ENCODE measurements at regions not wholly inside any gene's neighbourhood (a gene's known extent, or its start where the extent isn't known, plus 50 kb on each side); places are given as distances from the start of the nearest gene placed in this dataset.
"Not testable (repeated sequence)": the region's sequence is repeated elsewhere in the genome, so short reads cannot be mapped to it uniquely, and the experiment has no call there.

DNA sequence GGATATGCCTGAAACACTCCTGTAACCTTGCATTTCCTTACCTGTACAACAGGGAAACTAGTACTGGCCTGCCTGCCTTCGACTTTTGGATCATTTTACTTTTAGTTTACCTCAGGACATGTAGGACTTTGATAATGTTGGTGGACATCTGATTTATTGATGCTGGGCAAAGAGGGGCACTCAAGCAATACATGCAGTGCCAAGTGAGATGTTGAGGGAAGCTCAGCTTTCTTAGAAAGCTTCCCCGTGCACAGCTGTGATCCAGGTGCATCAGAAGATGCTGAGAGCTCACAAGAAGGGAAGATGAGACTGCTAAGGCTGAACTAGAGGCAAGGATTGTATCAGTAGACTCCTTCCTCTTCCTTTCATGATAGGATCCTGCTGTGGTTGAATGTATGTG lies 336.2 kb upstream of the NCAM1 start:
- not testable (repeated sequence) for DNase-seq

DNA sequence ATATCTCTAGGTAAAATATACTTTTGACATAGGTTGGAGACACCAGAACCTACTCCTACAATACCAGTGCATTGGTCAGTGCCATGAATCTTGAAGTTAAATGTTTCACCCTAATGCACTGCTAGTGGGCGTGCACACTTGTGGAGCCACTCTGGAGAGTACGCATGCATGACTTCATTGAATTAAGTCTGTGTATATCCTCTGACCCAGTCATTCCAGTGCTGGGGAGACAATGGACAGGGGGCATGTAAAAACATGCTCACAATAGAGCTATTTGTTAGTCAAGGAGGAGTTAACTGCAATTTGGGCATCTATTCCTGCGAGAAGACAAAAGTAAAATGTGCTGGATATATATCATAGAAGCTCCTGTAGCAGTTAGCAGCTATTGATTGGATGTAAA lies 335.4 kb upstream of the NCAM1 start:
- no peak for DNase-seq

DNA sequence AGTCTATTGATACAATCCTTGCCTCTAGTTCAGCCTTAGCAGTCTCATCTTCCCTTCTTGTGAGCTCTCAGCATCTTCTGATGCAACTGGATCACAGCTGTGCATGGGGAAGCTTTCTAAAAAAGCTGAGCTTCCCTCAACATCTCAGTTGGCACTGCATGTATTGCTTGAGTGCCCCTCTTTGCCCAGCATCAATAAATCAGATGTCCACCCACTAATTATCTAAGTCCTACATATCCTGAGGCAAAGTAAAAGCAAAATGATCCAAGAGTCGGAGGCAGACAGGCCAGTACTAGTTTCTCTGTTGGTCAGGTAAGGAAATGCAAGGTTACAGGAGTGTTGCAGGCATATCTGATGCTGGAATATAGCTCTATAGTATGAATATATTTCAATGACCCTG lies 334.5 kb upstream of the NCAM1 start:
- no peak for DNase-seq

DNA sequence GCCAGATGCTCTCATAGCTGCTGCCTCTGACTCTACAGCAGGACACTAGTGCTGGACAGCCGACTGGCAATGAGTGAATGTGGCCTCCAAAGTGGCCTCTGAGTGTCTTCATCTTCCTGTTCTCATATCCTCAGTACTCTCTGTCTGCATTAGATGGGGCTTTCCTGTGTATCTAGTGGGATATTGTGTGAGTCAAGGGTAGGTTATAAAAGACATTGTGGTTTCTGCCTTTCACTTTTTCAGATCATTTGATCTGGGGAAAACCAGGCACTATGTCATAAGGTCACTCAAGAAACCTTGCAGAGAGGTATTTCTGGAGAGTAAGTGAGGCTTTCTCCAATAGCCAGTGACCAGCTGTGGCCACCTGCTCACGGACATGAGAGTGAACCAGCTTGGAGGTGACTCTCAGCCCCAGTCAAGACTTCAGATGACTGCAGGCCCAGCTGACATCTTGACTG lies 333.6 kb upstream of the NCAM1 start:
- no peak for DNase-seq

DNA sequence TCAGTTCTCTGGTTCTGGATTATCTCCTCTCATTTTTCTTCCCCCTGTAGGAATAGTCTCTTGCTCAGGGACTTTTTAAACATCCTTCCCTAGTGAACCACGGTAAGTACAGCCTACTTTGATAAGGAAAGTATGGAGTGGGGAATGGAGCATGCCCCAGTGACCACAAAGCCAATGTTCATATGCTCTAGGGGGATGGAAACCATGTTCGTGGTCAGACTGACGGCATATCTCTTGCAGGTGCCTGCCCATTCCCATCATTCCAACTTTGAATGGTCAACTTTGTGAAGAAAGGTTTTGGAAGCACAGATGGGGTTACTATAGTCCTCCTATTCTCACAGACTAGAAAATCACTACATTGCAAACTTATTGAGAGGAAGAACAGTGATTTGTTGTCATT lies 332.5 kb upstream of the NCAM1 start:
- DNase-seq = no peak

DNA sequence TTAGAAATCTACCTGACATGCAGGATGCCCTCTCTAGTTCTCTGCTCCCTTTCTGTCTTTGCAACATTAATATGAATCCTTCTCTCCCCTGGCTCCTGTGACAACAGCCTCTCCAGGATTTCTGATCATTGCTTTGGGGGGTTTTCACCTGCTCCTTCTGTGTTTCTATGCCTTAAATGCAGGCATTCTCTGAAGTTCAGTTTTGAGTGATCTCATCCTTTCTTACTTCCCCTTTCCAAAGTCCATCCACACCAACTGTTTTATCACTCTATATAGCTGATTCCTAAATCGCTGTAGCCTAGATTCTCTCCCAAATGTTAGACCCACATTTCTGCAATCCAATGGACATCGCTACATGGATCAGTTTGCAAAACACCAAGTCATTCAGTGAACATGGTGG lies 330.7 kb upstream of the NCAM1 start:
- DNase-seq = no peak

DNA sequence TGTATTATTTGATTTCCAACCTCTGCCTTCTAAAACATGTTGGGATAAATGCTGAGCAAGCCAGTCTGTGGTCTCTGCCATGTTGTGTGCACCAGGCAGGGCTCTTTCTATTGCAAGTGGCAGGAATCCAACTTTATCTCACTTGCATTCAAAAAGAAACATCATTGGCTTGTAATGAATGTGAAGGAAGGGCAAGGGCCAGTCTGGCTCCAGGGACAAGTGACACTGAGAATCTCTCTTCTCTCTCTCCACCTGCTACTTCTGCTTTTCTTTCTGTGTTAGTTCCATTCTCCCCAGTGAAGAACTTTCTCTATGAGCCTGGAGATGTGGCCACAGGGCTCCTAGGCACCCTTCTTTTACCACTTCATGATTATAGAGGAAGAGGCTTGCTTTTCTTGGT lies 329.9 kb upstream of the NCAM1 start:
- DNase-seq = no peak

DNA sequence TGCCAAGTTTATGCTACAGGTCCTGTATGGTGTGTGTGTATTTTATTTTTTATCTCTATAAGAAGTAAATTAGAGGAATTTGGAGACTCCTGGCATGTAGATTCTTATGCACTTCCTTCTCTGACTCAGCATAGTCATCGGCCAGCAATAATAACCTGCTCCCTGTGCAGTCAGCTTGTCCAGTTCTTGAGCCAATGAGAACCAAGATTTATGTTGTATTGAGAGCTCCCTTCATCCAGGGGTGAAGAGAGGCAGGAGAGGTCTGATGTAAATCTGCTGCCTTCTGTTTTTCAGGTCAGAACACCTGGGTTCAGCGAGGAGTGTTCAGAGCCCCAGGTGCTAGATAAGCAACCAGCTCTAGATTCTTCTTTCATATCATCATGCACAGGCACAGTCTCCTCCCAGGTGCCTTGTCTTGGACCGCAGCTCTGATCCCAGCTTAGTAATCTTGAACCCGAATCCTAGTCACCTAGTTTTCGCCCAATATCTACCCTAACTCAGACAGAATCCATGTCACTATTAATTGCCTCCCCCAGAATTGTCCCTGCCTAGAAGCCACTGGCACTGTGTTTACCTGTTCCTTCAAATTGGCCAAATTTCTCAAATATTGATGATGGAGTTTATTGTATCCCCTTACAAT lies 328.2 kb upstream of the NCAM1 start:
- no peak for DNase-seq

DNA sequence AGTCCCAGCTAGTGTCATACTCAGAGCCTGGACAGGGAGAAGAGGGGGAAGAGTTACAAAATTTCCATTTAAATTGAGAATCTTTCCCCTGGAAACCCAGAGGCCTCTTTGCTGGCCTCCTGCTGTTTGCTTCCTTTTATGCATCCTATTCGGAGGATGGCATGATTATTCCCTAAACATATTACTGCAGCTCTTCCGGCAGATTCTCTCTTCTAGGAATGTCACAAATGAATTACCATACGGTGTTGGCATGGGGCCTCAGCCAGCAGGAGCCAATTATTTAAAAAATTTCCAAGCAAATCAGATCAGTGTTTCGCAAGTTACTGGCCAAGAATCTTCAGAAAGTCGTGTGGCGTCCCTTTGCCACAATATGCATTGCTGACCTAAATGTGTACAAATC lies 326.7 kb upstream of the NCAM1 start:
- DNase-seq = no peak

DNA sequence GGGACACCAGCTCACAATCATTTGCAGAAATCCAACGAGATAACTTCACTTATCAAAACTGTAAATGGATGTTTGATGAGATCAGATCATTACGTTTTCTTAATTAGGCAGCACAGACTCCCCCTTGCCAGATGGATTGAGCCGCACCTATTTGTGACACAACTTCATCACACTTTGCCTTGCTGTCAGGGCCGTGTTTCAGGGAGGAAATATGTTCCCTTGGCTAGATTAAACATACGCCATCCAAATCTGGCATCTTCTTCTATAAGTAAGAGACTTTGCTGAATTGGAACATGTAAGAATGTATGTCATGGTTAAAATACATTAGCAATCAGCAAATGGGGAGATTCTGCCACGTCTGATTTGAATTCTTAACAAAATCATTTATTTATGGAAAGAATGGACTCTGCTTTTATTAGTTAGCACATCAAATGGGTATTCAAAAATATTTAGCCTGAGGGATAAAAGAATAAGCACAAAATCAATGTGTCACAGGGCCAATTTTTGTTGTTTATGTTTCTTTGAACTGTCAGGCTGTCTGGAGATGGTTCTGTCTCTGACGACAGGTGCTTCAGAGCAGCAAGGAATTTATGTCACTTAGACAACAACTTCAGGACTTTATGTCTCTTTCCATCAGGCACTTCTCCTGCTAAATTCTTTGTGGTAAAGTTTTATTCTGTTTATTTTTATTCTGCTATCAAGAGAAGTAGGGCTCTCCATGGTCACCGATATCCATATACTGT lies 326.1 kb upstream of the NCAM1 start:
- DNase-seq = no peak

DNA sequence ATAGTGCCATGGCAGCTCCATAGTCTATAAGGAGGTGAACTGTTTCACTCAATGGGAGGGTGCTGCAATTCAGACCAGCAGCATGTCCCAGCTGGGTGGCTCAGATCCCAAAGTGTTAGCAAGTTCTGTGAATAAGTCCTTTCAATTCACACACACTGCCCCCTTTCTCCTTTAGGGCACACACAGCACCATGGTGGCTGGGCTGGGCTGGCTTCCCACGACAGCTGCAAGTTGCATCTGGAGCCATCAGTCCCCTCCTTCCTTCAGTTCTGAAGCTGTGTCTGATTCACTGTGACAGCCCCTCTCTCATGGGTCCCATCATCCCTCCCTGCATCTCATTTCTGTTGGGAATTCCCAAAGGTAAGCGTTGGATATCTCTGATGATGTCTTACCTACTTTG lies 324.1 kb upstream of the NCAM1 start:
- DNase-seq = no peak

DNA sequence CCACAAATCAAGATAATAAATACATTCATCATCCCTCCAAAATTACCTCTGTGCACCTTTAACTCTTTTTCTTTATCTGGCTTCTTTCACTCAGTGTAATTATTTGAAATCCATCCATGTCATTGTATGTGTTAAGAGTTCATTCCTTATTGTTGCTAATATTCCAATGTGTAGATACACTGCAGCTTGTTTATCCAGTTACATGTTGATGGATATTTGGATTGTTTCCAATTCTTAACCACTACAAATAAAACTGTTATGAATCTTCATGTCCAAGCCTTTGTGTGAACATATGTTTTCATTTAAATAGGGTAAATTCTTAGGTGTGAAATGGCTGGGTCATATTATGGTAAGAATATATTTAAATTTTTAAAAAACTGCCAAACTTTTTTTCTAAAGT lies 323.3 kb upstream of the NCAM1 start:
- no peak for DNase-seq

DNA sequence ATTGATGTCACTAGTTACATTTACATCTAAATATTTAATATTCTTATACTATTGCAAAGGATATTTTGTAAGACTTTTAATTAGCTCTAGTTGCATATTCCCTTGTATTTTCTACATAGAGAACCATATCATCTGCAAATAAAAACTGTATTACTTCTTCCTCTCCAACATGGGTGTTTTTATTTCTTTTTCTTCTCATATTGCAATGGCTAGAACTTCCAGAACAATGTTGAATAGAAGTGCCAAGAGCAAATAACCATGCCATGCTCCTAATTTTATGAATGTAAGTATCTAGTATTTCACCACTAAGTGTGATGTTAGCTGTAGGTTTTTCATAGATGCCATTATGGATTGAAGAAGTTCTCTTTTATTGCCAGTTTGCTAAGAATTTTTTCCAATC lies 321.8 kb upstream of the NCAM1 start:
- DNase-seq = no peak

DNA sequence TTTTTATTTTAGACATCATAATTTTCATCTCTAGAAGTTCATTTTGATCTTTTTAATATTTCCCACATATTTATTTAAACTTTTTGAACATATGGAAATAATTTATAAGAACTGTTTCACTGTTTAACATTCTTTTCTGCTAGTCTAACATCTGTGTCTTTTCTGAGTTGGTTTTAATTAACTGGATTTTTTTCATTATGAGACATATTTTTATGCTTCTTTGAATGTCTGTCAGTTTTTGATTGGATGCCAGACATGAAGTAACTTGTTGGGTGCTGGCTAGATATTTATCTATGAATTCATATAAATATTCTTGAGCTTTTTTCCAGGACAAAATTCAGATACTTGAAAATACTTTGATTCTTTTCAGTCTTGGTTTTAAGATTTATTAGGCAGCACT lies 317.8 kb upstream of the NCAM1 start:
- DNase-seq = no peak

DNA sequence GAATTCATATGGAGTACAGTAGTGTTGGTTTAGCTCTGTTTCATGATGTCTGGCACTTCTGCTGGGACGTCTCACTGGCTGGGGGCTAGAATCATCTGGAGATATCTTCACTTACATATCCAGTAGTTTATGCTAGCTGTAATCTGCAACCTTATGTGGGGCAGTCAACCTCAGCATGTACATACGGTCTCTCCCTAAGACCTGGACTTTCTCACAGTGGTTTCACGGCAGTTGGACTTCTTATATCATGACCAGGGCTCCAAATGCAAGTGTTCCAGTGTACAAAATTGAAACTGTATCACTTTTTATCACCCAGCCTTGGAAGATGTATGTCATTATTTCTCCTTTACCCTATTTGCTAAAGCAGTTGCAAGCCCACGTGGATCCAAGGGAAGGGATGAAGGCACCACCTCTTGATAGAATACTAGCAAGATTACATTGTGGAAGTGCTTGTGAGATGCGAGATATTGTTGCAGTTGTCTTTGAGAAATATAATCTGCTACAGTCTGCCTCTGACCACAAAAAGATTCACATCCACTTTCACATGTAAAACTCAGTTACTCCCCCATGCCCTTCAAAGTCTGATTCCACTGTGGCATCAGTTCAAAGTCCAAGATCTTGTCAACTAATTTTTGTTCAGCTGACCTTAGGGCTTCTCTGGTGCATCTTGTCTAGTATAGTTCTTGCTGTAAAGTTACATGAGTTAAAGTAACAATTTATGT lies 316.6 kb upstream of the NCAM1 start:
- no peak for DNase-seq

DNA sequence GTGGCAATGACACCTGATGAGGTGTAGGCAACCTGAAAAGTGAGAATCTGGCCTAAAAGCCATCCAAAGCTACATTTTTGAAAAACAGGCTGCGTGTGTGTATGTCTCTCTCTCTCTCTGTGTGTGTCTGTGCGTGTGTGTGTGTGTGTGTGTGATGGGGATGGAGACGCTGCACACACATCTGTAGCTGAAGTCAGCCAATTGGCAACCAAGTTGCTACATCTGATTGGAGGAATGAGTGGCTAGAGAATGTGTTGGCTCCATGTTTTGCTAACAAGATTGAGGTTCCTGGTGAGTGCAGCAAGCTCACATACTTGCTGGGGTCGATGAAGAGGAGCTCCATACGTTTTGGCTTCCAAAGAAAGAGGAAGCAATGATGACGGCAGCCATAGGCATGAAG lies 311.4 kb upstream of the NCAM1 start:
- no peak for DNase-seq

DNA sequence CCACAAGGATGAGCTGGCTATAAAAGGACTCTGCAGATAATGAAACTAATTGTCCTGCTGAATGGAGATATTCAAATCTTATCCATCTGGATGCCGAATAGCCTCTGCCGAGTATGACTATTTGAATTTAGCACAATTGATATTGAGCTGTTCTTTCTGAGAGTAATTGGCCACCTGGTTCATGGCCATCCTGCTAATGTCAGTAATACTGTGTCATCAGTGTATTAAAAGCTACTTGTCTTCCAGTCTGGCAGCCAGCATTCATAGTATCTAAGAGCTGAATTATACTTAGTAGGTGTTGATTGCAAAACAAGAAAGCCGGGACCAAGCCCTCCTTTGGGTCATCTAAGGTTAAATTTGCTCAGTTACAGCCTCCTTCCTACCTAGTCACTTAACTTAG lies 310.7 kb upstream of the NCAM1 start:
- no peak for DNase-seq

DNA sequence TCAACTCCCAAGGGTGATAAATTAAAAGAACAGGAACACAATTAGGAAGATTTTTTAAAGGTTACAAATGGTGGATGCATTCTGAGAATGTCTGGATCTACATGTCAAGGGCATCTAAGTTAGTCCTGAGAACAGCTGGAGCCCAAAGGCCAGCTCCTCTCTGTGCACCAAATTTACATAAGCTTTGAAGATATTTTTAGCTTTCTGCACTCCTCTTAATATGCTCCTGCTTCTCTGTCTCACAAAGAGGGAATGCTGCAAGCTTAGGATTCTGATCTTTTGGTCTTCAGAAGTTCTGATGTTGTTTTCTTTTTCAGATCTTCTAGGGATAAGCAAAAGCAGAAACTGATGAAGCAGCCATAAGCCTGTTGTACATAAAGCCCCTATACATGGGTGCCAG lies 309.8 kb upstream of the NCAM1 start:
- DNase-seq = no peak

DNA sequence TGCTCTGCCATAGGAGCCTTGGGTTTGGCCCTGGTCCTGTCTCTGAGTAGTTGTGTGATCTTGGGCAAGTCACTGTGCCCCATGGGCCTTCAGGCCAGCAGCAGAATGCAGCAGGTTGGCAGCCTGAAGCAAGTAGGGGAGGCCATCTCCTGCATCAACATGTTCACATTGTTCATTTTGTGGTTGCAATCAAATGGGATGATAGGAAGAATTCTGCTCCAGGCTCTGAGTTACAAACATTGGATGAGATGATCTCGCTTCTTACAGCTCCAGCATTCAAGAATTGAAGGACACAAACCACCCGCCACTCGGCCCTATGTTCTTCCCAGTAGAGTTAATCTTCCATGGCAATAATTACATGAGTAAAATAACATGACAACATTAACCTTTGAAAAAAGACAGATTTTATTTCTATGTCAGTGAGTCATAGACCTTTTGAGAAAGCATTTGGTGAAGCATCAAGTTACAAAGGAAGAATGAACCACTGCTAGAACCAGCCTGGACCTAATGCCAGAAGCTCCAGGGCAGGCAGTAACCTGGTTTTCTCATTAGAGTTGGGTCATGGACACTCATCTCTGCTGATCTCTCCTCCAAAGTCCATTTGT lies 308.3 kb upstream of the NCAM1 start:
- no peak for DNase-seq

DNA sequence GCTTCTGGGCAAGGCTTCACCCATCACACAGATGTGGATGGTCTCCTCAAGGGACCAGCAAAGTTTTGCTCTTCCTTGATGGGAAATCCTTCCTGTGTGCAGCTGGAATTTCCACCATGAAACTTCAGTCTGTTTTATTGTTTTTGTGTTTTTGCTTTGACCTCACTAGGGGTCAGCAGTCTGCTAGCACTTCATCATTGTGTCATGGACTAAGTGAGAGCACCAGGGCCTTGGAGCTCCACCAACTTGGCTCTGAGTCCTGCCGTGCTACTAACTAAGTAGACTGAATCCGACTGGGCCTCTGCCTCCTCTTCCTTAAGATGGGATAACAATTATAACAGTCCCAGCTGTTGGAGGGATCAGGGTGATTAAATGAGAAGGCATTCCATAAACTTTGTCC lies 305.8 kb upstream of the NCAM1 start:
- DNase-seq = no peak

DNA sequence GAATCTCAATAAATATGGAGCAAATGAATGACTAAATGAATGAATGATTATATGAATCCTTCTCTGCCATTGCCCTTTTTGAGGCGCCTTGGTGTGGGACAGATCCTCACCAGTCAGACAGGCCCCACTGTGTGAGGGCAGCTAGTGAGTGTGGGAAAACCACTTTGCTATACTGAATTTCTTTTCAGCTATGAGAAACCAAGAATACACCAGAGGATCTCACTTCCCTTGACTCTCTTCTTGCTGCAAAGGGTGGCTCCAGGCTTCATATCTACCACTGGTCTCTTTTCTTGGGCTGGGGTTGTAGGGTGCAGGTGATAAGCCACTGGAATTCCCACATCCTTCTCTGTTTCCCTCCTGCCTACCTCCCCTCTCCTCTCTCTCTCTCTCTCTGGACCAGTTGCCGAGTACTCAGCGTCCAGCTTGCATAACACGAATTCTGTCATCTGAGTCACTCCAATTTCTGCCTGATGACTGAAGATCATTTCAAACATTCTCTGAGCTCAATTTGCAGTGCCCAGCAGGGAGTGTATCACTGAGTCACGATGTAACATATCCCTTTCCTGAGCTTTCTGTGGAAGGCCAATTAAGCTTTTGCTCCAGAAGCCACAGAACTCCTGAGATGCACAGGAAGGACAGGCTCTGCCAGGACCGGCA lies 304.3 kb upstream of the NCAM1 start:
- no peak for DNase-seq

DNA sequence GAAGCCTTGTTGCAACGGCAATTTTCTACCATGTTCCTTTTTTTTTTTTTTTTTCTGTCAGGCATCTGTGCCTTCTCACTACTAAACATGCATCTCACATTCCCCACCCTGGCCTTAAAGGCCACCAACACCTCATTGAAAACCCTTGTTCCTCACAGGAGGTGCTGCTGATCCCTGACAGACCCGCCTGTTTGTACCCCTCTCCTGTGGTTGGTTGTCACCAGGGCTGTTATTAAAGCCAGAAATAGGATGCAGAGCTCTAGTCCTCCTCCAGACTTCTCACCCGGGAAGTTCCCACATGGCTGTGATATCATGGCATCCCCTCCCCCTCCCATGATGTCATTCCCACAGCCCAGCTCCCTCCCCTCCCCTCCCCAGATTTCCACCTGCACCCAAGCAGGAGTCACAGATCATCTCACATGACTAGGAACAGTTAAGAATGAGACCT lies 302.8 kb upstream of the NCAM1 start:
- no peak for DNase-seq

DNA sequence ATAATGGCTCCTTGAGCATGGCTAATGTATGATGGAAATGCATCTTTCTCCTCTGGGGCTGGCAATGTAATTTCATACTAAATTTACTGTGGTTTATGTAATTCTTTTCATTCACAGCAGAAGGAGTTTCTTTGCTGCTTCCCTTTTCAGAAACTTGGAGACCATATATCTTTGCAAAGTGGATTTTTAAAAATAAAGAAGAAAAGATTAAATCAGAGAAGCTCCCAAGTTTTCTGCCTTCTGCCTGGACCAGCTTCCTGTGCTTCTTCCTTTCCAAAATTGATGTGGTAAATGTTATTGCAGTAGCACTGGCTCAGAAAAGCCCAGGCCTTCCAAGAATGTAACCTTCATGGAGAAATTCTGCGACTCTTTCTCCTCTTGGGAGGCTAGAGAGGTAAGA lies 300.1 kb upstream of the NCAM1 start:
- DNase-seq = no peak

Measured in stimulated activated CD4-positive, alpha-beta T cell treated with anti-CD3 and anti-CD28 coated beads, Interleukin-4, amount 100 ng/mL, for 1 hour (primary cell).